Upper lobe of left lung (tissue), 6 donors: ENCODE measurements at regions not wholly inside any gene's neighbourhood (a gene's known extent, or its start where the extent isn't known, plus 50 kb on each side); places are given as distances from the start of the nearest gene placed in this dataset.

Experiments used
- ATAC-seq, 2 donors: fragments of 200-7000 bp; cut with Tn5 transposase; one replicate each; pipeline ENCODE4 v1.9.1; 2022; ENCODE audit warnings: mild to moderate bottlenecking in 2 of 2, moderate library complexity in 2 of 2; ENCODE audit not compliant: low FRiP score in 2 of 2
- DNase-seq, 2 donors: peaks; one replicate each; pipeline ENCODE4 v3.0.0-alpha.2; 2019 to 2020
- H3K27ac ChIP-seq, 4 donors: fragments of 200-600 bp; sonication (generic); one replicate each; pipeline ENCODE4 v1.5.1; 2016 to 2019
- H3K27me3 ChIP-seq, 4 donors: fragments of 200-600 bp; sonication (generic); one replicate each; pipeline ENCODE4 v1.5.1; 2017 to 2019
- H3K36me3 ChIP-seq, 4 donors: fragments of 200-600 bp; sonication (generic); one replicate each; pipeline ENCODE4 v1.5.1; 2016 to 2019
- H3K4me1 ChIP-seq, 4 donors: fragments of 200-600 bp; sonication (generic); one replicate each; pipeline ENCODE4 v1.5.1; 2018 to 2019
- H3K4me3 ChIP-seq, 4 donors: fragments of 200-600 bp; sonication (generic); one replicate each; pipeline ENCODE4 v1.5.1; 2017 to 2019; ENCODE audit warnings: mild to moderate bottlenecking in 2 of 4, moderate library complexity in 1 of 4
- H3K9me3 ChIP-seq, 4 donors: fragments of 200-600 bp; sonication (generic); one replicate each; pipeline ENCODE4 v1.5.1; 2018 to 2019
- CTCF ChIP-seq, 6 experiments: fragments of 450-650 bp in 4 of 6; fragments of 200-600 bp in 2 of 6; sonication (generic) in 2 of 6; IDR thresholded peaks; one replicate each; pipeline ENCODE4 v1.5.1; 2016 to 2019; ENCODE audit warnings: antibody characterized with exemption in 6 of 6
- EP300 ChIP-seq, 4 donors: sonication (generic); formaldehyde crosslinking; IDR thresholded peaks; one replicate each; pipeline ENCODE4 v1.5.1; 2017; ENCODE audit warnings: antibody characterized with exemption in 4 of 4, control low read depth in 2 of 4
- POLR2A ChIP-seq, 4 donors: fragments of 450-650 bp; IDR thresholded peaks; one replicate each; pipeline ENCODE4 v1.5.1; 2016 to 2017; ENCODE audit warnings: antibody characterized with exemption in 4 of 4, mild to moderate bottlenecking in 2 of 4
- POLR2AphosphoS5 ChIP-seq, 2 donors: sonication (generic); formaldehyde crosslinking; IDR thresholded peaks; one replicate each; pipeline ENCODE4 v1.5.1; 2017; ENCODE audit warnings: antibody characterized with exemption in 2 of 2
- WGBS, 2 donors: methylation state at CpG; one replicate each; pipeline ENCODE4 v1.1.5; 2017 to 2018; 5-methylcytosine and 5-hydroxymethylcytosine counted together
- donor health status: DM: no; HTN: no; CAD: no; lungs with moderate emphysema.
- donor health status: DM: no; HTN: yes; CAD: no; lungs with severe emphysema.

- no peaks in the 10 kb centered on the region for H3K36me3 ChIP-seq
- no peak overlapping the region for H3K27ac ChIP-seq
- DNase-seq = no peak
- H3K27me3 ChIP-seq = no peaks in the 10 kb centered on the region
- no peak overlapping the region for H3K4me3 ChIP-seq
- no peaks in the 10 kb centered on the region for H3K9me3 ChIP-seq
- no peak for ATAC-seq
- 87 to 96% methylated on average over 6 of the region's 6 CpGs for WGBS, 2 donors
- TF ChIP-seq POLR2A (IDR thresholded peaks at IDR 0.05) (no peak), EP300 (IDR thresholded peaks at IDR 0.05) (no peak), CTCF (IDR thresholded peaks at IDR 0.05) (no peak), POLR2AphosphoS5 (IDR thresholded peaks at IDR 0.05) (no peak)
- H3K4me1 ChIP-seq = no peaks in the 10 kb centered on the region
Measured at GRCh38 chr2:235278771-235279355, 215.0 kb upstream of the AGAP1 start.

- no peaks in the 10 kb centered on the region for H3K36me3 ChIP-seq
- no peak for ATAC-seq
- DNase-seq = no peak
- H3K27me3 ChIP-seq = no peaks in the 10 kb centered on the region
- H3K27ac ChIP-seq = no peak overlapping the region
- 95% methylated on average over 1 of the region's 1 CpG; no CpG with 5 or more reads in 1 of the 2 donors for WGBS, 2 donors
- H3K4me3 ChIP-seq = no peak overlapping the region
- H3K4me1 ChIP-seq = no peaks in the 10 kb centered on the region
- H3K9me3 ChIP-seq = no peaks in the 10 kb centered on the region
- TF ChIP-seq POLR2A (IDR thresholded peaks at IDR 0.05) (no peak), POLR2AphosphoS5 (IDR thresholded peaks at IDR 0.05) (no peak), EP300 (IDR thresholded peaks at IDR 0.05) (no peak), CTCF (IDR thresholded peaks at IDR 0.05) (no peak)
Measured at GRCh38 chr2:235279965-235280364, 213.9 kb upstream of the AGAP1 start.

DNA sequence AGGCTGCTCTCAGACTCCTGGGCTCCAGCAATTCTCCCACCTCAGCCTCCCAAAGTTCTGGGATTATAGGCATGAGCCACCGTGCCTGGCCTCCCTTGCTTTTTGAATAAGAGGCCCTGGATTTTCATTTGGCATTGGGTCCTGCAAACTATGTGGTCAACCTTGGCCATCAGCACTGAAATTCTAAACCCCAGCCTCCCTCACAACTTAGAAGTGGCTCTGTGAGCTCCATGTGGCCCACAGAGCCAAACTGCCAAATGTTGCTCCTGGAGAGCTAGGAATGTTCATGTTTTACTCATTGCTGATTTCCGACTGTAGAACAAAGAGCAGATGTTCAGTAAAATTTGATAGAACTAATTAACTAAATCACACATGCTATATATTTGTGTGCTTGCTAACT lies 210.6 kb upstream of the AGAP1 start:
- Histone ChIP-seq H3K27ac (no peak overlapping the region), H3K27me3 (no peaks in the 10 kb centered on the region), H3K9me3 (no peaks in the 10 kb centered on the region), H3K4me1 (no peaks in the 10 kb centered on the region), H3K36me3 (no peaks in the 10 kb centered on the region), H3K4me3 (no peak overlapping the region)
- DNase-seq = no peak
- TF ChIP-seq POLR2A (IDR thresholded peaks at IDR 0.05) (no peak), CTCF (IDR thresholded peaks at IDR 0.05) (no peak), POLR2AphosphoS5 (IDR thresholded peaks at IDR 0.05) (no peak), EP300 (IDR thresholded peaks at IDR 0.05) (no peak)
- no peak for ATAC-seq
- 78 to 95% methylated on average over 2 of the region's 2 CpGs for WGBS, 2 donors

DNA sequence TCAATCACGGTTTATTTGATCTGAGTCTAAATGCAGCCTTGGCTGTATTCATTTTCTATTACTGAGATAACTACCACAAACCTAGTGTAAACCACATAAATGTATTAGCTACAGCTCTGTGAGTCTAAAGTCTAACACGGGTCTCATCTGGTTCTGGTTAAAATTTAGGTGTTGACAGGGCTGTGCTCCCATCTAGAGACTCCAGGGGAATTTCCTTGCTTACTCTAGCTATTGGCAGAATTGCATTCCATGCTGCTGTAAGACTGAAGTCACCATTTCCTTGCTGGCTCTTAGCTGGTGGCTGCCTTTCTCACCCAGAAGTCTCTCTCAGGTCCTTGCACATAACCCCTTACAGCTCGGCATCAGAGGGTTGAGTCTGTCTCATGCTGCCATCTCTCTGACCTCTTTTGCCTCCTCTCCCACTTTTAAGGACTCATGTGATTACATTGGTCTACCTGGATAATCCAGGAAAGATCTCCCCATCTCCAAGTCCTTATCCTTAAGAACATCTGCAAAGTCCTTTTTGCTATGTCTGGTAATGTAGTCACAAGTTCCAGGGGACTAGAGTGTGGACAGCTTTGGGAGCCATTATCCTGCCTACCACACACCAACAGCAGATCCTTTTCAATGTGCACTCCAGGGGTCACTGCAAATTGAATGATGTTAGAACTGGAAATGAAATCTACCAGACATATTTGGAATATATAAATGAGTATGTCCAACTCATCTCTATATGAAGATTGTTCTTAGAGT lies 207.0 kb upstream of the AGAP1 start:
- ATAC-seq = no peak
- TF ChIP-seq EP300 (IDR thresholded peaks at IDR 0.05) = no peak
- 91 to 92% methylated on average over 3 of the region's 3 CpGs for WGBS, 2 donors
- H3K36me3 ChIP-seq = no peaks in the 10 kb centered on the region
- H3K4me3 ChIP-seq = no peak overlapping the region
- no peaks in the 10 kb centered on the region for H3K9me3 ChIP-seq
- no peaks in the 10 kb centered on the region for H3K27me3 ChIP-seq
- DNase-seq = no peak
- H3K27ac ChIP-seq = no peak overlapping the region
- peaks cover 0 to 7% (median 0%) of the 10 kb centered on the region in 4 donors for H3K4me1 ChIP-seq

DNA sequence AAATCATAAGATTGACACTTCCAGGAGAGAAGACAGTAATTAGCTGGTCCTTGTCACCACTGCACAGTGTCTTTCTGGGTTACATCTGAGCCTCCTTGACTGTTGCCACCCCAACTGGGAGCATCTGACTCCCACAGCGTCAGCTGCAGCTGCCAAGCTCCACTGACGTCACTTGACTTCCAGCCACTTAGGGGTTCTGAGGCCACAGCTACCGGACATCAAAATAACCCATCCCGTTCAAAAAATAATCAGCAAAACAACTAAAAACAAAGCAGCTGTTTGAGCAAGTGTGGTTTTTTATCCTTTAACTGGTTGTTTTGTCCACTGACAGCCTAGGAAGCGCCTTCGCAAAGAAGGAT lies 206.5 kb upstream of the AGAP1 start:
- TF ChIP-seq CTCF (IDR thresholded peaks at IDR 0.05) (no peak), POLR2AphosphoS5 (IDR thresholded peaks at IDR 0.05) (no peak), POLR2A (IDR thresholded peaks at IDR 0.05) (no peak)
- Histone ChIP-seq H3K9me3 (no peaks in the 10 kb centered on the region), H3K27me3 (no peaks in the 10 kb centered on the region), H3K4me1 (peaks cover 0 to 7% (median 0%) of the 10 kb centered on the region in 4 donors), H3K36me3 (no peaks in the 10 kb centered on the region), H3K27ac (no peak overlapping the region), H3K4me3 (no peak overlapping the region)
- WGBS, 2 donors = 61 to 87% methylated on average over 6 of the region's 6 CpGs
- DNase-seq = no peak
- ATAC-seq = no peak
